Neutrophil (primary cell): ENCODE measurements at regions not wholly inside any gene's neighbourhood (a gene's known extent, or its start where the extent isn't known, plus 50 kb on each side); places are given as distances from the start of the nearest gene placed in this dataset.

ENCODE experiments used
- H3K27ac ChIP-seq: fragments of 200-600 bp; sonication (generic); 2 replicates; pipeline ENCODE4 v1.5.1; 2016; ENCODE audit warnings: mild to moderate bottlenecking, moderate library complexity
- H3K27me3 ChIP-seq: fragments of 200-600 bp; sonication (generic); 2 replicates; pipeline ENCODE4 v1.6.0; 2016; ENCODE audit warnings: mild to moderate bottlenecking
- H3K36me3 ChIP-seq: fragments of 200-600 bp; sonication (generic); 2 replicates; pipeline ENCODE4 v1.5.1; 2017
- H3K4me1 ChIP-seq, 2 experiments: fragments of 200-600 bp in 1 of 2; sonication (generic) in 1 of 2; 1 replicate in 1 of 2; 2 replicates in 1 of 2; pipeline versions ENCODE4 v1.5.1 to v1.6.1; 2013 to 2016; ENCODE audit warnings: low read depth in 1 of 2, low read length in 1 of 2, mild to moderate bottlenecking in 1 of 2, moderate library complexity in 1 of 2; ENCODE audit not compliant: control insufficient read depth in 1 of 2, insufficient read depth in 1 of 2
- H3K4me3 ChIP-seq, 2 experiments: fragments of 200-600 bp in 1 of 2; sonication (generic) in 1 of 2; 1 replicate in 1 of 2; 2 replicates in 1 of 2; pipeline ENCODE4 v1.5.1; 2013 to 2016; ENCODE audit warnings: low read depth in 1 of 2, low read length in 1 of 2, mild to moderate bottlenecking in 1 of 2, moderate library complexity in 1 of 2
- H3K9me3 ChIP-seq: fragments of 200-600 bp; sonication (generic); 2 replicates; pipeline ENCODE4 v1.5.1; 2016
- CTCF ChIP-seq: fragments of 200-600 bp; sonication (generic); IDR thresholded peaks from 2 replicates; pipeline ENCODE4 v1.5.1; 2016; ENCODE audit warnings: antibody characterized with exemption

- no peaks in the 10 kb centered on the region for H3K4me1 ChIP-seq
- no peak overlapping the region for H3K27ac ChIP-seq
- no peak overlapping the region for H3K4me3 ChIP-seq
- H3K27me3 ChIP-seq: no peaks in the 10 kb centered on the region
- no peaks in the 10 kb centered on the region for H3K36me3 ChIP-seq
- H3K9me3 ChIP-seq: no peaks in the 10 kb centered on the region
- TF ChIP-seq CTCF: no peak
These were observed 173.7 kb upstream of the TMPO start for GRCh38 chr12:98341732-98342131.

GRCh38 chr12:98343002-98343567, 172.3 kb upstream of the TMPO start:
- no peak for TF ChIP-seq CTCF
- Histone ChIP-seq H3K4me3 (no peak overlapping the region), H3K27me3 (no peaks in the 10 kb centered on the region), H3K4me1 (no peaks in the 10 kb centered on the region), H3K36me3 (no peaks in the 10 kb centered on the region), H3K9me3 (no peaks in the 10 kb centered on the region), H3K27ac (no peak overlapping the region)

GRCh38 chr12:98344046-98344930, 171.1 kb upstream of the TMPO start:
- H3K4me1 ChIP-seq: no peaks in the 10 kb centered on the region
- no peak for TF ChIP-seq CTCF
- no peaks in the 10 kb centered on the region for H3K36me3 ChIP-seq
- no peaks in the 10 kb centered on the region for H3K9me3 ChIP-seq
- H3K27ac ChIP-seq: no peak overlapping the region
- no peaks in the 10 kb centered on the region for H3K27me3 ChIP-seq
- H3K4me3 ChIP-seq: no peak overlapping the region

- Histone ChIP-seq H3K4me3 (no peak overlapping the region), H3K36me3 (no peaks in the 10 kb centered on the region), H3K27ac (no peak overlapping the region), H3K4me1 (no peaks in the 10 kb centered on the region), H3K9me3 (no peaks in the 10 kb centered on the region), H3K27me3 (no peaks in the 10 kb centered on the region)
- no peak for TF ChIP-seq CTCF
These were observed 170.0 kb upstream of the TMPO start for GRCh38 chr12:98345308-98345876.

GRCh38 chr12:98351089-98351488, 164.3 kb upstream of the TMPO start:
- Histone ChIP-seq H3K27me3 (no peaks in the 10 kb centered on the region), H3K36me3 (no peaks in the 10 kb centered on the region), H3K9me3 (no peaks in the 10 kb centered on the region), H3K27ac (no peak overlapping the region), H3K4me3 (no peak overlapping the region), H3K4me1 (no peaks in the 10 kb centered on the region)
- no peak for TF ChIP-seq CTCF
